A673 (cell line): ENCODE measurements at regions not wholly inside any gene's neighbourhood (a gene's known extent, or its start where the extent isn't known, plus 50 kb on each side); places are given as distances from the start of the nearest gene placed in this dataset.

Experiments used
- CTCF ChIP-seq: fragments of 300-800, 200-600 bp; sonication (generic); conservative IDR thresholded peaks from 2 replicates; pipeline ENCODE4 v1.5.1; 2017; ENCODE audit warnings: low read depth, mild to moderate bottlenecking, antibody characterized with exemption, low read length, moderate library complexity, mixed read lengths
- EZH2 ChIP-seq: fragments of 200-600 bp; sonication (generic); IDR thresholded peaks from 2 replicates; pipeline ENCODE4 v1.6.1; 2017; ENCODE audit warnings: borderline replicate concordance, low read depth, mild to moderate bottlenecking, mixed read lengths, antibody characterized with exemption, low read length; ENCODE audit not compliant: poor library complexity, severe bottlenecking

GRCh38 chr18:55137602-55138001 is 178.3 kb upstream of the CCDC68 start:
- TF ChIP-seq CTCF (no peak), EZH2 (no peak)
